Astrocyte (in vitro differentiated cells and primary cell): ENCODE measurements at regions not wholly inside any gene's neighbourhood (a gene's known extent, or its start where the extent isn't known, plus 50 kb on each side); places are given as distances from the start of the nearest gene placed in this dataset.
"Not testable (repeated sequence)": the region's sequence is repeated elsewhere in the genome, so short reads cannot be mapped to it uniquely, and the experiment has no call there.

Experiments
- EZH2 ChIP-seq: IDR thresholded peaks from 2 replicates; pipeline ENCODE4 v1.6.1; 2012; ENCODE audit warnings: mild to moderate bottlenecking, low read length, inconsistent platforms; ENCODE audit not compliant: insufficient read depth
- TF ChIP-seq, protein P1 (sequence below): IDR thresholded peaks from 2 replicates; pipeline ENCODE4 v1.5.1; 2011; ENCODE audit warnings: low read depth, mild to moderate bottlenecking, inconsistent platforms, low read length, moderate library complexity; ENCODE audit not compliant: insufficient read depth

DNA sequence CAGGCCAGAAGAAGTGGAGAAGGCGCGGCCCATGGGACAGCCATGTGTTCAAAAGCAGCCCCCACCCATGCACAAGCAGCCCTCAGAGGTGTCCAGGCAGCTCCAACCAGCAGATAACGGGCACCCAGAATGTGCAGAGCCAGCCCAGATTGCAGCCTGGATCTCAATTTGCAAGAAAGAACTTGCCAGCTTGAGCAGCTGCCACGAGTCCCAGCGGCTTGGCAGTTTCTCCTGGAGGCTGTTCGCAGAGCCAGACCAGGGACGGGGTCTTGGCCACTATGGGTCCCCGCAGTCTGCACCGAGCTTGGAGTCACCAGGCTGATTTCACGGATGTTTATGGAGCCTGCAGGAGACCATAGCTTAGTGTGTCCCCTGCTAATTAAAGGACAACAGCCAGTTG lies 61.4 kb upstream of the SULF2 start:
- TF ChIP-seq, protein P1, sequence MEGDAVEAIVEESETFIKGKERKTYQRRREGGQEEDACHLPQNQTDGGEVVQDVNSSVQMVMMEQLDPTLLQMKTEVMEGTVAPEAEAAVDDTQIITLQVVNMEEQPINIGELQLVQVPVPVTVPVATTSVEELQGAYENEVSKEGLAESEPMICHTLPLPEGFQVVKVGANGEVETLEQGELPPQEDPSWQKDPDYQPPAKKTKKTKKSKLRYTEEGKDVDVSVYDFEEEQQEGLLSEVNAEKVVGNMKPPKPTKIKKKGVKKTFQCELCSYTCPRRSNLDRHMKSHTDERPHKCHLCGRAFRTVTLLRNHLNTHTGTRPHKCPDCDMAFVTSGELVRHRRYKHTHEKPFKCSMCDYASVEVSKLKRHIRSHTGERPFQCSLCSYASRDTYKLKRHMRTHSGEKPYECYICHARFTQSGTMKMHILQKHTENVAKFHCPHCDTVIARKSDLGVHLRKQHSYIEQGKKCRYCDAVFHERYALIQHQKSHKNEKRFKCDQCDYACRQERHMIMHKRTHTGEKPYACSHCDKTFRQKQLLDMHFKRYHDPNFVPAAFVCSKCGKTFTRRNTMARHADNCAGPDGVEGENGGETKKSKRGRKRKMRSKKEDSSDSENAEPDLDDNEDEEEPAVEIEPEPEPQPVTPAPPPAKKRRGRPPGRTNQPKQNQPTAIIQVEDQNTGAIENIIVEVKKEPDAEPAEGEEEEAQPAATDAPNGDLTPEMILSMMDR = not testable (repeated sequence)
- TF ChIP-seq EZH2 = not testable (repeated sequence)
